Caco-2 (cell line): ENCODE measurements at regions not wholly inside any gene's neighbourhood (a gene's known extent, or its start where the extent isn't known, plus 50 kb on each side); places are given as distances from the start of the nearest gene placed in this dataset.

Source experiments
- BruUV-seq: library from RNA; stranded (reverse); fragments of 400-500 nt; replicated peaks from 2 replicates; lab custom pipeline; 2021; lab: Mats Ljungman, UMichigan
- CTCF ChIA-PET: fragments of 300-600 bp; sonication (Branson Sonifier 250); formaldehyde crosslinking; loops from one replicate; lab custom pipeline; 2022; ENCODE audit warnings: antibody characterized with exemption; lab: Charles Lee
- POLR2A ChIA-PET: fragments of 300-600 bp; sonication (Branson Sonifier 250); formaldehyde crosslinking; loops from one replicate; lab custom pipeline; 2022; ENCODE audit warnings: antibody characterized with exemption; lab: Charles Lee
- DNase-seq, 2 experiments: peaks; one replicate each; pipeline versions ENCODE4 v3.0.0 to v3.0.0-alpha.2; 2020 to 2022
- H3K27me3 ChIP-seq: replicated peaks from 2 replicates; pipeline ENCODE4 v1.6.0; 2011; ENCODE audit warnings: low read length; ENCODE audit not compliant: control insufficient read depth, insufficient read depth
- H3K36me3 ChIP-seq: 2 replicates; pipeline ENCODE4 v1.5.1; 2011; ENCODE audit warnings: low read length; ENCODE audit not compliant: control insufficient read depth, insufficient read depth
- H3K4me1 ChIP-seq: fragments of 250-450 bp; sonication (Bioruptor Pico); 2 replicates; pipeline ENCODE4 v1.5.1; 2020; ENCODE audit warnings: mild to moderate bottlenecking
- H3K4me3 ChIP-seq: 2 replicates; pipeline ENCODE4 v1.5.1; 2011; ENCODE audit warnings: low read depth, mild to moderate bottlenecking, control low read depth, low read length
- H3K9me3 ChIP-seq: fragments of 250-450 bp; sonication (Bioruptor Pico); 2 replicates; pipeline ENCODE4 v1.5.1; 2020; ENCODE audit warnings: mild to moderate bottlenecking, moderate library complexity
- H3K27ac Mint-ChIP-seq: one replicate; pipeline ENCODE4 v1.8.0; 2022; ENCODE audit warnings: mixed read lengths; ENCODE audit not compliant: unreplicated experiment
- H3K27me3 Mint-ChIP-seq: one replicate; pipeline ENCODE4 v1.8.0; 2022; ENCODE audit warnings: mixed read lengths; ENCODE audit not compliant: insufficient read depth, unreplicated experiment
- H3K36me3 Mint-ChIP-seq: one replicate; pipeline ENCODE4 v1.8.0; 2022; ENCODE audit warnings: mild to moderate bottlenecking, mixed read lengths; ENCODE audit not compliant: insufficient read depth, unreplicated experiment
- H3K4me1 Mint-ChIP-seq: one replicate; pipeline ENCODE4 v1.8.0; 2022; ENCODE audit warnings: low read depth, mixed read lengths; ENCODE audit not compliant: unreplicated experiment
- H3K4me3 Mint-ChIP-seq: one replicate; pipeline ENCODE4 v1.8.0; 2022; ENCODE audit warnings: mild to moderate bottlenecking, moderate library complexity, mixed read lengths; ENCODE audit not compliant: unreplicated experiment
- H3K9me3 Mint-ChIP-seq: one replicate; pipeline ENCODE4 v1.8.0; 2022; ENCODE audit warnings: mixed read lengths; ENCODE audit not compliant: unreplicated experiment
- intact Hi-C: fragments of 100-400 bp; cut with micrococcal nuclease; formaldehyde crosslinking; loops from one replicate; pipeline ENCODE4 v1.10.0; 2022; ENCODE audit not compliant: unreplicated experiment
- TF ChIP-seq, protein P1 (sequence below), 2 experiments: fragments of 200-600 bp in 1 of 2; IDR thresholded peaks; 1 replicate in 1 of 2; 2 replicates in 1 of 2; pipeline versions ENCODE4 v1.5.1 to v1.8.0; 2011 to 2022; ENCODE audit warnings: antibody characterized with exemption in 1 of 2, control low read depth in 1 of 2, inconsistent platforms in 1 of 2, low read depth in 1 of 2, low read length in 1 of 2, mild to moderate bottlenecking in 1 of 2, moderate library complexity in 1 of 2; ENCODE audit not compliant: insufficient read depth in 1 of 2, severe bottlenecking in 1 of 2, unreplicated experiment in 1 of 2

DNA sequence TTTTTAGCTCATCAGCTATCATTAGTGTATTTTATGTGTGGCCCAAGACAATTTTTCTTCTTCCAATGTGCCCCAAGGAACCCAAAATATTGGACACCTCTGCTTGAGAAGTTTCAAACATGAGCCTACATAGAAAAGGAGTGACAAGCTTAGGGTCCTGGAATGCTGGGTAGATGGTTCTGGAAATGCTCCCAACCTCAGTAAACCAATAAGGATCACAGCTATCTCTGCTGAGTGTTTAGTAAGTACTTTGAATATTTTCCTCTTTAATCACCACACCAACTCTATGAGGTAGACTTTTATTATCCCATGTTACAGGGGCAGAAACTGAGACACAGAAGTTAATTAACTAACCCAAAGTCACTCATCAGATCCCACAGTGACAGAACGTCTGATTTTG, 164.9 kb upstream of the KLF3 start:
- BruUV-seq = no TSS peak
- Histone ChIP-seq H3K9me3 (no peaks in the 10 kb centered on the region), H3K36me3 (no peaks in the 10 kb centered on the region), H3K27me3 (no peaks in the 10 kb centered on the region), H3K4me3 (no peak overlapping the region), H3K4me1 (no peaks in the 10 kb centered on the region)
- no peaks in the 10 kb centered on the region for H3K27me3 Mint-ChIP-seq
- no peak overlapping the region for H3K27ac Mint-ChIP-seq
- ChIA-PET CTCF (no interaction called here), POLR2A (no interaction called here)
- no peaks in the 10 kb centered on the region for H3K4me1 Mint-ChIP-seq
- TF ChIP-seq, protein P1, sequence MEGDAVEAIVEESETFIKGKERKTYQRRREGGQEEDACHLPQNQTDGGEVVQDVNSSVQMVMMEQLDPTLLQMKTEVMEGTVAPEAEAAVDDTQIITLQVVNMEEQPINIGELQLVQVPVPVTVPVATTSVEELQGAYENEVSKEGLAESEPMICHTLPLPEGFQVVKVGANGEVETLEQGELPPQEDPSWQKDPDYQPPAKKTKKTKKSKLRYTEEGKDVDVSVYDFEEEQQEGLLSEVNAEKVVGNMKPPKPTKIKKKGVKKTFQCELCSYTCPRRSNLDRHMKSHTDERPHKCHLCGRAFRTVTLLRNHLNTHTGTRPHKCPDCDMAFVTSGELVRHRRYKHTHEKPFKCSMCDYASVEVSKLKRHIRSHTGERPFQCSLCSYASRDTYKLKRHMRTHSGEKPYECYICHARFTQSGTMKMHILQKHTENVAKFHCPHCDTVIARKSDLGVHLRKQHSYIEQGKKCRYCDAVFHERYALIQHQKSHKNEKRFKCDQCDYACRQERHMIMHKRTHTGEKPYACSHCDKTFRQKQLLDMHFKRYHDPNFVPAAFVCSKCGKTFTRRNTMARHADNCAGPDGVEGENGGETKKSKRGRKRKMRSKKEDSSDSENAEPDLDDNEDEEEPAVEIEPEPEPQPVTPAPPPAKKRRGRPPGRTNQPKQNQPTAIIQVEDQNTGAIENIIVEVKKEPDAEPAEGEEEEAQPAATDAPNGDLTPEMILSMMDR (IDR thresholded peaks at IDR 0.05; ENCODE audit: insufficient read depth in 1 of 2, low read depth in 1 of 2, low read length in 1 of 2, severe bottlenecking in 1 of 2, unreplicated experiment in 1 of 2) = no peak
- intact Hi-C loops = no loop called here
- H3K9me3 Mint-ChIP-seq = no peaks in the 10 kb centered on the region
- DNase-seq = no peak
- H3K4me3 Mint-ChIP-seq = no peak overlapping the region
- no peaks in the 10 kb centered on the region for H3K36me3 Mint-ChIP-seq

DNA sequence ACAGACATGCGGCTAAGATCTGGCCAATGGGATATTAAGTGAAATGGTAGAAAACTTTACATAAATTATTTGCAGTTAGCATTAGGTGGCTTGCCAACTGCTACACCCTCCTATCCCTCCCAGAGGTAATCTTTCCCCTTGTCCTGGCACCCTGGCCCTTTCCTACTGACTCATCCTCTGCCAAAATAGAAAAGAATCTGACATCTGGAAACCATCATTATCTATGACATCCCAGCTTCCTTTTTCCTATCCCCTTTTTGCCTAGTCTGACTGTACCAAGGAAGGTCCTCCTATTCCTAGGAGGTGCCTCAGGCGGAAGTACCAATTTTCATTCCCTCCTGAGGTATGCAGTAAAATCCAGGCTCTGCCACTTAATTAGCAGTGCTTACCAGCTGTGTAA, 163.6 kb upstream of the KLF3 start:
- no peaks in the 10 kb centered on the region for H3K9me3 ChIP-seq
- Mint-ChIP-seq H3K4me1 (no peaks in the 10 kb centered on the region), H3K36me3 (no peaks in the 10 kb centered on the region), H3K4me3 (no peak overlapping the region), H3K27ac (no peak overlapping the region), H3K27me3 (no peaks in the 10 kb centered on the region), H3K9me3 (no peaks in the 10 kb centered on the region)
- H3K4me3 ChIP-seq = no peak overlapping the region
- H3K4me1 ChIP-seq = no peaks in the 10 kb centered on the region
- POLR2A ChIA-PET = no interaction called here
- DNase-seq = no peak
- no TSS peak for BruUV-seq
- H3K36me3 ChIP-seq = no peaks in the 10 kb centered on the region
- no peaks in the 10 kb centered on the region for H3K27me3 ChIP-seq
- TF ChIP-seq, protein P1 (IDR thresholded peaks at IDR 0.05; ENCODE audit: insufficient read depth in 1 of 2, low read depth in 1 of 2, low read length in 1 of 2, severe bottlenecking in 1 of 2, unreplicated experiment in 1 of 2) = no peak
- intact Hi-C loops = no loop called here
- CTCF ChIA-PET = no interaction called here

DNA sequence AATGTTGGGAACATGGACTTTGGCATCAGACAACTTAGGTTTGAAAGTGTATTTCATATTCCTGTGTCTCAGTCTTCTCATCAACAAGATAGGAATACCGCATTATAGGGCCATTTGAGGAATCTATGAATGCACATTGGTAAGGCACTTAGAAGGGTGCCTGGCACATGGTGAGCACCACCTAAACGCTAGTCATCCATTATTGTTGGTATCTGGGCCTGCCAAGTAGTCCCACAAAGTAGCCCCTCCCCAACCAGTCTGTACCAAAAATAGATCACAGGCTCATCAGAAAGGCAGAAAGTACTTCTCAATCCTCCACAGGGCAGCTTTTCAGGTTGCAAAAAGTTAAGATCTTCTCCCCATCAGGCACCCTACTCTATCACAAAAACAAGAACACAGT, 162.3 kb upstream of the KLF3 start:
- H3K4me1 ChIP-seq = no peaks in the 10 kb centered on the region
- H3K4me3 ChIP-seq = no peak overlapping the region
- TF ChIP-seq, protein P1 (IDR thresholded peaks at IDR 0.05; ENCODE audit: insufficient read depth in 1 of 2, low read depth in 1 of 2, low read length in 1 of 2, severe bottlenecking in 1 of 2, unreplicated experiment in 1 of 2) = no peak
- intact Hi-C loops = no loop called here
- Mint-ChIP-seq H3K36me3 (no peaks in the 10 kb centered on the region), H3K27me3 (no peaks in the 10 kb centered on the region), H3K4me1 (no peaks in the 10 kb centered on the region), H3K9me3 (no peaks in the 10 kb centered on the region), H3K27ac (no peak overlapping the region), H3K4me3 (no peak overlapping the region)
- no peaks in the 10 kb centered on the region for H3K36me3 ChIP-seq
- CTCF ChIA-PET = no interaction called here
- no peaks in the 10 kb centered on the region for H3K9me3 ChIP-seq
- no peak for DNase-seq
- H3K27me3 ChIP-seq = no peaks in the 10 kb centered on the region
- POLR2A ChIA-PET = interaction anchor here (0.5 kb wide), 1 partner anchor 902 kb away, joined by 5 read pairs; no protein-coding TSS in a partner anchor
- BruUV-seq = no TSS peak
